HepG2 (cell line): ENCODE measurements at regions not wholly inside any gene's neighbourhood (a gene's known extent, or its start where the extent isn't known, plus 50 kb on each side); places are given as distances from the start of the nearest gene placed in this dataset.
A peak's percentile ranks its signal among the peaks of the same experiment; 100 is the strongest.

Source experiments
- ATAC-seq: fragments of 200-7000 bp; cut with Tn5 transposase; 3 replicates; pipeline ENCODE4 v1.9.1; 2020; ENCODE audit warnings: mild to moderate bottlenecking, moderate library complexity
- BruUV-seq: library from RNA; stranded (reverse); fragments of 400-500 nt; replicated peaks from 2 replicates; lab custom pipeline; 2021; lab: Mats Ljungman, UMichigan
- CTCF ChIA-PET: fragments of 300-600 bp; formaldehyde crosslinking; extraction: SDS; loops from one replicate; lab custom pipeline; 2021; ENCODE audit warnings: low total read pairs, inconsistent platforms, low intra/inter-chr PET ratio; lab: Yijun Ruan, JAX
- POLR2A ChIA-PET: fragments of 350-600 bp; sonication (Branson Sonifier 250); formaldehyde crosslinking; loops from one replicate; lab custom pipeline; 2020; ENCODE audit warnings: antibody characterized with exemption, inconsistent platforms; lab: Yijun Ruan, JAX
- DNase-seq: peaks from one replicate; pipeline ENCODE4 v3.0.0-alpha.2; 2015; ENCODE audit warnings: low spot score
- FAIRE-seq: peaks from 3 replicates; lab custom pipeline; 2011; peaks lifted over from hg19 to GRCh38; lab: Jason Lieb, UNC
- H2AFZ ChIP-seq: one replicate; pipeline ENCODE4 v1.6.1; 2011; ENCODE audit warnings: low read length, inconsistent platforms
- H3K27ac ChIP-seq: fragments of 300-600 bp; 3 replicates; pipeline ENCODE4 v1.8.0; 2011; ENCODE audit warnings: mixed run types, mild to moderate bottlenecking, mixed read lengths, low read length, inconsistent platforms; ENCODE audit not compliant: insufficient read depth; ENCODE audit errors: extremely low read length
- H3K27me3 ChIP-seq, 2 experiments: fragments of 200-600 bp in 1 of 2; 2 replicates in 1 of 2; 3 replicates in 1 of 2; pipeline versions ENCODE4 v1.6.0 to v1.8.0; 2011; ENCODE audit warnings: low read length in 2 of 2, mild to moderate bottlenecking in 2 of 2, moderate library complexity in 2 of 2, inconsistent platforms in 1 of 2; ENCODE audit not compliant: insufficient read depth in 2 of 2, control insufficient read depth in 1 of 2
- H3K36me3 ChIP-seq, 2 experiments: fragments of 200-600 bp in 1 of 2; replicated peaks in 1 of 2; 2 replicates in 1 of 2; 3 replicates in 1 of 2; pipeline versions ENCODE4 v1.5.1 to v1.8.0; 2011; ENCODE audit warnings: low read length in 2 of 2, inconsistent platforms in 1 of 2; ENCODE audit not compliant: insufficient read depth in 2 of 2, control insufficient read depth in 1 of 2
- H3K4me1 ChIP-seq: 2 replicates; pipeline ENCODE4 v1.5.1; 2012; ENCODE audit warnings: low read length, inconsistent platforms; ENCODE audit not compliant: insufficient read depth
- H3K4me2 ChIP-seq: 2 replicates; pipeline ENCODE4 v1.6.0; 2011; ENCODE audit warnings: low read depth, low read length, inconsistent platforms
- H3K4me3 ChIP-seq, 3 experiments: fragments of 200-600 bp in 1 of 3; sonication (generic), shearing (Covaris generic) in 1 of 3; replicated peaks in 1 of 3; 2 replicates each; pipeline ENCODE4 v1.5.1; 2011 to 2016; ENCODE audit warnings: low read length in 3 of 3, inconsistent platforms in 2 of 3, low read depth in 2 of 3, mild to moderate bottlenecking in 2 of 3, control low read depth in 1 of 3, mixed read lengths in 1 of 3; ENCODE audit not compliant: insufficient read depth in 1 of 3
- H3K79me2 ChIP-seq: one replicate; pipeline ENCODE4 v1.6.1; 2011; ENCODE audit warnings: low read length, inconsistent platforms; ENCODE audit not compliant: insufficient read depth
- H3K9ac ChIP-seq: 2 replicates; pipeline ENCODE4 v1.6.0; 2011; ENCODE audit warnings: mild to moderate bottlenecking, low read depth, low read length, inconsistent platforms; ENCODE audit not compliant: insufficient read depth
- H3K9me3 ChIP-seq: 2 replicates; pipeline ENCODE4 v1.5.1; 2012; ENCODE audit warnings: mild to moderate bottlenecking, low read length
- H4K20me1 ChIP-seq: 2 replicates; pipeline ENCODE4 v1.6.0; 2011; ENCODE audit warnings: inconsistent platforms, mild to moderate bottlenecking, low read length, moderate library complexity; ENCODE audit not compliant: insufficient read depth
- CC2D1A ChIP-seq: sonication (generic); formaldehyde crosslinking; IDR thresholded peaks from 2 replicates; pipeline ENCODE4 v1.8.1; 2023; ENCODE audit warnings: mild to moderate bottlenecking, missing genetic modification reagents
- IRX3 ChIP-seq: sonication (generic); formaldehyde crosslinking; IDR thresholded peaks from 2 replicates; pipeline ENCODE4 v1.8.1; 2023; ENCODE audit warnings: mild to moderate bottlenecking, low read depth, missing genetic modification reagents, borderline replicate concordance
- KMT2B ChIP-seq: IDR thresholded peaks from 2 replicates; pipeline ENCODE4 v1.6.1; 2016; ENCODE audit warnings: missing genetic modification reagents, missing compliant biosample characterization
- MAFF ChIP-seq: IDR thresholded peaks from 2 replicates; pipeline ENCODE4 v1.6.1; 2011; ENCODE audit warnings: low read depth, low read length, improper control_type of control experiment
- MAFK ChIP-seq, 2 experiments: IDR thresholded peaks in 1 of 2; conservative IDR thresholded peaks in 1 of 2; 2 replicates each; pipeline ENCODE4 v1.6.1; 2011; ENCODE audit warnings: improper control_type of control experiment in 2 of 2, low read length in 2 of 2
- PITX1 ChIP-seq: sonication (generic); formaldehyde crosslinking; IDR thresholded peaks from 2 replicates; pipeline ENCODE4 v1.5.1; 2020; ENCODE audit warnings: mild to moderate bottlenecking, missing genetic modification reagents
- SMC3 ChIP-seq: IDR thresholded peaks from 2 replicates; pipeline ENCODE4 v1.6.1; 2011; ENCODE audit warnings: low read length, improper control_type of control experiment
- SMYD3 ChIP-seq: sonication (generic); formaldehyde crosslinking; IDR thresholded peaks from 2 replicates; pipeline ENCODE4 v1.8.1; 2023; ENCODE audit warnings: mild to moderate bottlenecking, missing genetic modification reagents
- ZBTB7A ChIP-seq: sonication (generic); formaldehyde crosslinking; IDR thresholded peaks from 2 replicates; pipeline ENCODE4 v1.8.0; 2022; ENCODE audit warnings: mild to moderate bottlenecking, missing genetic modification reagents
- ZNF552 ChIP-seq: sonication (generic); formaldehyde crosslinking; IDR thresholded peaks from 2 replicates; pipeline ENCODE4 v1.9.0; 2022; ENCODE audit warnings: missing genetic modification reagents, mild to moderate bottlenecking, borderline replicate concordance
- WGBS: methylation state at CpG from one replicate; pipeline ENCODE4 v1.1.6; 2017; ENCODE audit warnings: low lambda C conversion rate; 5-methylcytosine and 5-hydroxymethylcytosine counted together
- in situ Hi-C: cut with HindIII; loops from 2 replicates; pipeline ENCODE4 v1.10.0; 2017; ENCODE audit warnings: low pct_unique_long_range_greater_than_20kb; ENCODE audit not compliant: extremely low pct_ligation_motif_present
- intact Hi-C: fragments of 100-400 bp; cut with micrococcal nuclease; formaldehyde crosslinking; loops from one replicate; pipeline ENCODE4 v1.10.0; 2022; ENCODE audit not compliant: unreplicated experiment
- TF ChIP-seq, protein P1 (sequence below): sonication (generic); formaldehyde crosslinking; IDR thresholded peaks from 2 replicates; pipeline ENCODE4 v1.5.0; 2020; ENCODE audit warnings: mild to moderate bottlenecking, missing genetic modification reagents, borderline replicate concordance
- TF ChIP-seq, protein P2 (sequence below): sonication (generic); formaldehyde crosslinking; IDR thresholded peaks from 2 replicates; pipeline ENCODE4 v1.4.0; 2020; ENCODE audit warnings: missing genetic modification reagents, borderline replicate concordance

DNA sequence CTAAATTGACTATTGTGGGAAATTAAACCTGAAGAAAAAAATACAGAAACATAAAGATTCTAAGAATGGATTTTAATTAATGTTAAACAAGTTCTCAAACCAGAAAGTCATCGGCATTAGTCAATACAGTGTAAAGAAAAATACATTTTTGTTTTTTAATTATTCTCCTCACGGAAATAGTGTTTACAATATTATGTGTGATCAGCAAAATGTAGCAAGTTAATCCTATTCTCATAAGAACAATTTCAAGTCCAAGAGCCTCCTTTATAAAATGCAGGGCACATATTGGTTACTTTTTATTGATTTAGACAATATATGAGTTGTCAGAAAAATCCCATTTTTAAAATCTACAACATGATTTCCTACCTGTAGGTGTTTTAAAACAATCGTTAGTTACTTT lies 158.0 kb upstream of the MGAT4C start:
- intact Hi-C loops (no loop called here), in situ Hi-C loops (no loop called here)
- Histone ChIP-seq H2AFZ (no peak overlapping the region), H3K9me3 (peaks cover 48% of the 10 kb centered on the region), H3K4me3 (no peak overlapping the region), H3K27me3 (no peaks in the 10 kb centered on the region), H3K4me1 (no peaks in the 10 kb centered on the region), H3K27ac (no peak overlapping the region), H3K36me3 (no peaks in the 10 kb centered on the region), H4K20me1 (no peaks in the 10 kb centered on the region), H3K79me2 (no peaks in the 10 kb centered on the region), H3K9ac (no peak overlapping the region), H3K4me2 (no peak overlapping the region)
- ChIA-PET CTCF (no interaction called here), POLR2A (no interaction called here)
- WGBS: 3% methylated on average over 3 of the region's 3 CpGs
- TF ChIP-seq MAFK (conservative IDR thresholded peaks at IDR 0.05 in 1 of 2, IDR thresholded peaks at IDR 0.05 in 1 of 2; ENCODE audit: low read length in 2 of 2) (peak; percentile 57), CC2D1A (no peak), ZNF552 (CRISPR knock-in tag) (no peak), KMT2B (CRISPR knock-in tag) (no peak), SMC3 (no peak), IRX3 (CRISPR knock-in tag) (no peak), SMYD3 (CRISPR knock-in tag) (no peak), ZBTB7A (no peak), PITX1 (no peak), MAFF (0 out of 2 replicates have a peak, but pooled peaks have one; percentile 13)
- TF ChIP-seq, protein P1, sequence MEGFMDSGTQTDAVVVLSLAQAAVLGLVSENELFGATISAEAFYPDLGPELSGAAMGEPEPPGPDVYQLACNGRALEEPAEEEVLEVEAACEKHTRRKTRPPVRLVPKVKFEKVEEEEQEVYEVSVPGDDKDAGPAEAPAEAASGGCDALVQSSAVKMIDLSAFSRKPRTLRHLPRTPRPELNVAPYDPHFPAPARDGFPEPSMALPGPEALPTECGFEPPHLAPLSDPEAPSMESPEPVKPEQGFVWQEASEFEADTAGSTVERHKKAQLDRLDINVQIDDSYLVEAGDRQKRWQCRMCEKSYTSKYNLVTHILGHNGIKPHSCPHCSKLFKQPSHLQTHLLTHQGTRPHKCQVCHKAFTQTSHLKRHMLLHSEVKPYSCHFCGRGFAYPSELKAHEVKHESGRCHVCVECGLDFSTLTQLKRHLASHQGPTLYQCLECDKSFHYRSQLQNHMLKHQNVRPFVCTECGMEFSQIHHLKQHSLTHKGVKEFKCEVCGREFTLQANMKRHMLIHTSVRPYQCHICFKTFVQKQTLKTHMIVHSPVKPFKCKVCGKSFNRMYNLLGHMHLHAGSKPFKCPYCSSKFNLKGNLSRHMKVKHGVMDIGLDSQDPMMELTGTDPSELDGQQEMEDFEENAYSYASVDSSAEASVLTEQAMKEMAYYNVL (CRISPR knock-in tag): no peak
- TF ChIP-seq, protein P2, sequence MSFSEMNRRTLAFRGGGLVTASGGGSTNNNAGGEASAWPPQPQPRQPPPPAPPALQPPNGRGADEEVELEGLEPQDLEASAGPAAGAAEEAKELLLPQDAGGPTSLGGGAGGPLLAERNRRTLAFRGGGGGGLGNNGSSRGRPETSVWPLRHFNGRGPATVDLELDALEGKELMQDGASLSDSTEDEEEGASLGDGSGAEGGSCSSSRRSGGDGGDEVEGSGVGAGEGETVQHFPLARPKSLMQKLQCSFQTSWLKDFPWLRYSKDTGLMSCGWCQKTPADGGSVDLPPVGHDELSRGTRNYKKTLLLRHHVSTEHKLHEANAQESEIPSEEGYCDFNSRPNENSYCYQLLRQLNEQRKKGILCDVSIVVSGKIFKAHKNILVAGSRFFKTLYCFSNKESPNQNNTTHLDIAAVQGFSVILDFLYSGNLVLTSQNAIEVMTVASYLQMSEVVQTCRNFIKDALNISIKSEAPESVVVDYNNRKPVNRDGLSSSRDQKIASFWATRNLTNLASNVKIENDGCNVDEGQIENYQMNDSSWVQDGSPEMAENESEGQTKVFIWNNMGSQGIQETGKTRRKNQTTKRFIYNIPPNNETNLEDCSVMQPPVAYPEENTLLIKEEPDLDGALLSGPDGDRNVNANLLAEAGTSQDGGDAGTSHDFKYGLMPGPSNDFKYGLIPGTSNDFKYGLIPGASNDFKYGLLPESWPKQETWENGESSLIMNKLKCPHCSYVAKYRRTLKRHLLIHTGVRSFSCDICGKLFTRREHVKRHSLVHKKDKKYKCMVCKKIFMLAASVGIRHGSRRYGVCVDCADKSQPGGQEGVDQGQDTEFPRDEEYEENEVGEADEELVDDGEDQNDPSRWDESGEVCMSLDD (CRISPR knock-in tag): no peak
- FAIRE-seq (no peak), DNase-seq (no peak), ATAC-seq (no peak)
- BruUV-seq: no TSS peak
